MM.1S (cell line): ENCODE measurements at regions not wholly inside any gene's neighbourhood (a gene's known extent, or its start where the extent isn't known, plus 50 kb on each side); places are given as distances from the start of the nearest gene placed in this dataset.

Experiments
- DNase-seq: peaks from one replicate; pipeline ENCODE4 v3.0.0-alpha.2; 2015
- H2AFZ ChIP-seq: fragments of 300-600 bp; sonication (generic); 2 replicates; pipeline ENCODE4 v1.6.0; 2016; ENCODE audit warnings: antibody characterized with exemption, low read length
- H3F3A ChIP-seq: fragments of 300-600 bp; sonication (generic); 2 replicates; pipeline ENCODE4 v1.6.1; 2016; ENCODE audit warnings: mild to moderate bottlenecking, antibody characterized with exemption, low read length, moderate library complexity, mixed read lengths; ENCODE audit not compliant: insufficient read depth
- H3K27ac ChIP-seq: fragments of 300-600 bp; sonication (generic); 2 replicates; pipeline ENCODE4 v1.5.1; 2016; ENCODE audit warnings: mild to moderate bottlenecking, low read length
- H3K27me3 ChIP-seq: fragments of 300-600 bp; sonication (generic); replicated peaks from 2 replicates; pipeline ENCODE4 v1.6.0; 2016; ENCODE audit warnings: low read length; ENCODE audit not compliant: insufficient read depth
- H3K36me3 ChIP-seq: fragments of 300-600 bp; sonication (generic); replicated peaks from 2 replicates; pipeline ENCODE4 v1.6.1; 2016; ENCODE audit warnings: mild to moderate bottlenecking, low read length, mixed read lengths; ENCODE audit not compliant: insufficient read depth
- H3K4me1 ChIP-seq: fragments of 300-600 bp; sonication (generic); 2 replicates; pipeline ENCODE4 v1.6.1; 2016; ENCODE audit warnings: low read length, mixed read lengths
- H3K4me2 ChIP-seq: fragments of 300-600 bp; sonication (generic); 2 replicates; pipeline ENCODE4 v1.6.0; 2016; ENCODE audit warnings: low read depth, low read length
- H3K4me3 ChIP-seq: fragments of 300-600 bp; sonication (generic); 2 replicates; pipeline ENCODE4 v1.5.1; 2016; ENCODE audit warnings: low read length, mixed read lengths
- H3K79me2 ChIP-seq: fragments of 300-600 bp; sonication (generic); 2 replicates; pipeline ENCODE4 v1.6.1; 2016; ENCODE audit warnings: mixed run types, low read length, mixed read lengths
- H3K9ac ChIP-seq: fragments of 300-600 bp; sonication (generic); 2 replicates; pipeline ENCODE4 v1.6.1; 2016; ENCODE audit warnings: low read length, mixed read lengths
- H3K9me2 ChIP-seq: fragments of 300-600 bp; sonication (generic); replicated peaks from 2 replicates; pipeline ENCODE4 v1.6.1; 2016; ENCODE audit warnings: mild to moderate bottlenecking, low read length, mixed read lengths; ENCODE audit not compliant: insufficient read depth
- H3K9me3 ChIP-seq: fragments of 300-600 bp; sonication (generic); replicated peaks from 2 replicates; pipeline ENCODE4 v1.6.1; 2016; ENCODE audit warnings: mild to moderate bottlenecking, low read length, mixed read lengths; ENCODE audit not compliant: insufficient read depth
- H4K20me1 ChIP-seq: fragments of 300-600 bp; sonication (generic); 2 replicates; pipeline ENCODE4 v1.6.1; 2016; ENCODE audit warnings: mild to moderate bottlenecking, low read length, moderate library complexity, mixed read lengths; ENCODE audit not compliant: insufficient read depth
- CTCF ChIP-seq: fragments of 300-600 bp; sonication (generic); IDR thresholded peaks from 2 replicates; pipeline ENCODE4 v1.5.1; 2016; ENCODE audit warnings: antibody characterized with exemption, low read length, mixed read lengths
- EZH2 ChIP-seq: fragments of 300-600 bp; sonication (generic); optimal IDR thresholded peaks from 2 replicates; pipeline ENCODE3; 2017; ENCODE audit warnings: low read depth, mild to moderate bottlenecking, antibody characterized with exemption, low read length, mixed read lengths
- EZH2phosphoT487 ChIP-seq: fragments of 300-600 bp; sonication (generic); IDR thresholded peaks from 2 replicates; pipeline ENCODE4 v1.6.1; 2018; ENCODE audit warnings: antibody characterized with exemption, low read length

GRCh38 chr14:65318636-65319506 is 93.7 kb upstream of the FUT8 start:
- Histone ChIP-seq H3K4me1 (peaks cover 39% of the 10 kb centered on the region), H2AFZ (0 out of 2 replicates have a peak overlapping the region, but pooled peaks have one; percentile 11), H4K20me1 (no peaks in the 10 kb centered on the region), H3K27me3 (no peaks in the 10 kb centered on the region), H3K79me2 (no peaks in the 10 kb centered on the region), H3F3A (peaks cover 18% of the 10 kb centered on the region), H3K36me3 (no peaks in the 10 kb centered on the region), H3K4me3 (peak overlapping the region; percentile 40), H3K9me2 (no peaks in the 10 kb centered on the region), H3K9me3 (no peaks in the 10 kb centered on the region), H3K9ac (peak overlapping the region; percentile 37; the same call in 1 of the 2 replicates), H3K4me2 (peak overlapping the region; percentile 85), H3K27ac (peak overlapping the region; percentile 86)
- no peak for TF ChIP-seq CTCF
- TF ChIP-seq EZH2phosphoT487 = no peak
- no peak for TF ChIP-seq EZH2
- peak; percentile 52 for DNase-seq

GRCh38 chr14:65320661-65321308 is 91.7 kb upstream of the FUT8 start:
- H3K27me3 ChIP-seq = no peaks in the 10 kb centered on the region
- H3K4me3 ChIP-seq = no peak overlapping the region
- H3K79me2 ChIP-seq = no peaks in the 10 kb centered on the region
- H2AFZ ChIP-seq = peak overlapping the region; percentile 8; the same call in 1 of the 2 replicates
- no peaks in the 10 kb centered on the region for H3K9me3 ChIP-seq
- H3K36me3 ChIP-seq = no peaks in the 10 kb centered on the region
- no peak overlapping the region for H3K9ac ChIP-seq
- no peak for DNase-seq
- no peaks in the 10 kb centered on the region for H3K9me2 ChIP-seq
- H3K4me1 ChIP-seq = peaks cover 39% of the 10 kb centered on the region
- TF ChIP-seq EZH2phosphoT487 (no peak), CTCF (no peak)
- peaks cover 18% of the 10 kb centered on the region for H3F3A ChIP-seq
- peak overlapping the region; percentile 6; the same call in 1 of the 2 replicates for H3K27ac ChIP-seq
- no peak overlapping the region for H3K4me2 ChIP-seq
- H4K20me1 ChIP-seq = no peaks in the 10 kb centered on the region

GRCh38 chr14:65321370-65321875 is 91.1 kb upstream of the FUT8 start:
- no peaks in the 10 kb centered on the region for H3K36me3 ChIP-seq
- no peak overlapping the region for H3K4me2 ChIP-seq
- no peak for DNase-seq
- peak overlapping the region; percentile 8; the same call in 1 of the 2 replicates for H2AFZ ChIP-seq
- no peak for TF ChIP-seq CTCF
- no peak for TF ChIP-seq EZH2
- TF ChIP-seq EZH2phosphoT487 = no peak
- H3K4me3 ChIP-seq = no peak overlapping the region
- H3K27ac ChIP-seq = peak overlapping the region; percentile 6; the same call in 1 of the 2 replicates
- no peak overlapping the region for H3K9ac ChIP-seq
- H3K9me3 ChIP-seq = no peaks in the 10 kb centered on the region
- H3K9me2 ChIP-seq = no peaks in the 10 kb centered on the region
- no peaks in the 10 kb centered on the region for H3K79me2 ChIP-seq
- peaks cover 18% of the 10 kb centered on the region for H3F3A ChIP-seq
- no peaks in the 10 kb centered on the region for H3K27me3 ChIP-seq
- peaks cover 39% of the 10 kb centered on the region for H3K4me1 ChIP-seq
- no peaks in the 10 kb centered on the region for H4K20me1 ChIP-seq
